HG03103 (cell line): ENCODE measurements at regions not wholly inside any gene's neighbourhood (a gene's known extent, or its start where the extent isn't known, plus 50 kb on each side); places are given as distances from the start of the nearest gene placed in this dataset.

Experiments
- ATAC-seq: cut with Tn5 transposase; IDR thresholded peaks from one replicate; pipeline ENCODE4 v1.9.1; 2021; ENCODE audit warnings: low read depth; ENCODE audit not compliant: unreplicated experiment

GRCh38 chr2:12180031-12180430 is 433.6 kb downstream of the LPIN1 start:
- ATAC-seq: no peak

GRCh38 chr2:12183032-12183645 is 436.7 kb downstream of the LPIN1 start:
- ATAC-seq: no peak

- no peak for ATAC-seq
Measured at GRCh38 chr2:12192762-12193161, 446.3 kb downstream of the LPIN1 start.

- no peak for ATAC-seq
Measured at GRCh38 chr2:12194968-12195367, 448.5 kb downstream of the LPIN1 start.

- no peak for ATAC-seq
Measured at GRCh38 chr2:12196495-12196894, 450.1 kb downstream of the LPIN1 start.

- no peak for ATAC-seq
Measured at GRCh38 chr2:12197133-12197532, 450.7 kb downstream of the LPIN1 start.

GRCh38 chr2:12199491-12200211 is 453.2 kb downstream of the LPIN1 start:
- no peak for ATAC-seq

GRCh38 chr2:12201369-12201768 is 454.9 kb downstream of the LPIN1 start:
- ATAC-seq: no peak

GRCh38 chr2:12202313-12203075 is 456.1 kb downstream of the LPIN1 start:
- no peak for ATAC-seq

- ATAC-seq: no peak
Measured at GRCh38 chr2:12203528-12203927, 457.1 kb downstream of the LPIN1 start.

- ATAC-seq: no peak
Measured at GRCh38 chr2:12205086-12205485, 458.7 kb downstream of the LPIN1 start.

- no peak for ATAC-seq
Measured at GRCh38 chr2:12207491-12207890, 461.1 kb downstream of the LPIN1 start.

- no peak for ATAC-seq
Measured at GRCh38 chr2:12210016-12210933, 463.8 kb downstream of the LPIN1 start.

GRCh38 chr2:12211326-12212175 is 465.1 kb downstream of the LPIN1 start:
- no peak for ATAC-seq

- ATAC-seq: no peak
Measured at GRCh38 chr2:12212841-12213597, 466.6 kb downstream of the LPIN1 start.

- ATAC-seq: no peak
Measured at GRCh38 chr2:12217175-12217574, 470.7 kb downstream of the LPIN1 start.

GRCh38 chr2:12219761-12220160 is 473.3 kb downstream of the LPIN1 start:
- no peak for ATAC-seq

- ATAC-seq: no peak
Measured at GRCh38 chr2:12221584-12221983, 475.2 kb downstream of the LPIN1 start.

GRCh38 chr2:12222554-12222953 is 476.1 kb downstream of the LPIN1 start:
- no peak for ATAC-seq
